CD8-positive, alpha-beta memory T cell (primary cell): ENCODE measurements at regions not wholly inside any gene's neighbourhood (a gene's known extent, or its start where the extent isn't known, plus 50 kb on each side); places are given as distances from the start of the nearest gene placed in this dataset.

Source experiments
- CTCF ChIA-PET: fragments of 350-600 bp; sonication (Branson Sonifier 250); formaldehyde crosslinking; loops from one replicate; lab custom pipeline; 2021; ENCODE audit warnings: antibody characterized with exemption; lab: Charles Lee
- POLR2A ChIA-PET: fragments of 350-600 bp; sonication (Branson Sonifier 250); formaldehyde crosslinking; loops from one replicate; lab custom pipeline; 2021; ENCODE audit warnings: antibody characterized with exemption; lab: Charles Lee
- DNase-seq, 5 donors: peaks; one replicate each; pipeline versions ENCODE4 v3.0.0 to v3.0.0-alpha.2; 2020 to 2022; ENCODE audit warnings: mixed read lengths in 1 of 5
- H3K27ac ChIP-seq: one replicate; pipeline ENCODE4 v1.7.0; 2013; ENCODE audit warnings: low read depth, mild to moderate bottlenecking, low read length, moderate library complexity
- H3K27me3 ChIP-seq: 2 replicates; pipeline ENCODE4 v1.7.0; 2013; ENCODE audit warnings: low read length, mild to moderate bottlenecking; ENCODE audit not compliant: insufficient read depth, poor library complexity, severe bottlenecking
- H3K36me3 ChIP-seq: 2 replicates; pipeline ENCODE4 v1.7.0; 2013; ENCODE audit warnings: mild to moderate bottlenecking, low read length, moderate library complexity; ENCODE audit not compliant: insufficient read depth
- H3K4me1 ChIP-seq: 2 replicates; pipeline ENCODE4 v1.7.0; 2013; ENCODE audit warnings: mild to moderate bottlenecking, low read length, moderate library complexity; ENCODE audit not compliant: insufficient read depth
- H3K4me3 ChIP-seq: 2 replicates; pipeline ENCODE4 v1.7.0; 2013; ENCODE audit warnings: mild to moderate bottlenecking, low read length
- H3K9me3 ChIP-seq: 2 replicates; pipeline ENCODE4 v1.7.0; 2013; ENCODE audit warnings: mild to moderate bottlenecking, low read length
- H3K27ac Mint-ChIP-seq, 8 donors: one replicate each; pipeline ENCODE4 v1.8.0; 2020 to 2021; ENCODE audit warnings: mixed read lengths in 8 of 8, mild to moderate bottlenecking in 6 of 8, inconsistent platforms in 3 of 8, moderate library complexity in 3 of 8
- H3K27me3 Mint-ChIP-seq, 2 donors: one replicate each; pipeline ENCODE4 v1.8.0; 2020 to 2021; ENCODE audit warnings: mixed read lengths in 2 of 2, mild to moderate bottlenecking in 1 of 2, moderate library complexity in 1 of 2
- H3K36me3 Mint-ChIP-seq, 3 donors: one replicate each; pipeline ENCODE4 v1.8.0; 2020 to 2021; ENCODE audit warnings: mixed read lengths in 3 of 3, inconsistent platforms in 1 of 3, mild to moderate bottlenecking in 1 of 3
- H3K4me1 Mint-ChIP-seq, 3 donors: one replicate each; pipeline ENCODE4 v1.8.0; 2020 to 2021; ENCODE audit warnings: mixed read lengths in 3 of 3, inconsistent platforms in 1 of 3, mild to moderate bottlenecking in 1 of 3
- H3K4me3 Mint-ChIP-seq, 7 donors: one replicate each; pipeline ENCODE4 v1.8.0; 2020 to 2021; ENCODE audit warnings: mixed read lengths in 7 of 7, mild to moderate bottlenecking in 6 of 7, moderate library complexity in 4 of 7, inconsistent platforms in 2 of 7
- H3K9me3 Mint-ChIP-seq, 5 donors: one replicate each; pipeline ENCODE4 v1.8.0; 2020 to 2022; ENCODE audit warnings: mixed read lengths in 5 of 5, mild to moderate bottlenecking in 3 of 5, moderate library complexity in 2 of 5, inconsistent platforms in 1 of 5

GRCh38 chr1:83617883-83618282, 381.0 kb downstream of the TTLL7 start:
- Histone ChIP-seq H3K4me3 (no peak overlapping the region), H3K27me3 (no peaks in the 10 kb centered on the region), H3K4me1 (no peaks in the 10 kb centered on the region), H3K27ac (no peak overlapping the region), H3K9me3 (no peaks in the 10 kb centered on the region), H3K36me3 (no peaks in the 10 kb centered on the region)
- H3K4me1 Mint-ChIP-seq, result no peaks in the 10 kb centered on the region
- no peaks in the 10 kb centered on the region for H3K27me3 Mint-ChIP-seq
- DNase-seq, result no peak
- H3K9me3 Mint-ChIP-seq, result peaks cover 0 to 6% (median 0%) of the 10 kb centered on the region in 5 donors
- no peak overlapping the region for H3K4me3 Mint-ChIP-seq
- ChIA-PET CTCF (no interaction called here), POLR2A (no interaction called here)
- no peaks in the 10 kb centered on the region for H3K36me3 Mint-ChIP-seq
- H3K27ac Mint-ChIP-seq, result no peak overlapping the region

- Mint-ChIP-seq H3K27ac (no peak overlapping the region), H3K27me3 (no peaks in the 10 kb centered on the region), H3K36me3 (no peaks in the 10 kb centered on the region), H3K4me1 (no peaks in the 10 kb centered on the region), H3K4me3 (no peak overlapping the region), H3K9me3 (peaks cover 0 to 5% (median 3%) of the 10 kb centered on the region in 5 donors)
- ChIA-PET CTCF (interaction anchor here (0.8 kb wide), 1 partner anchor 16 kb away, joined by 3 read pairs; no protein-coding TSS in a partner anchor), POLR2A (no interaction called here)
- Histone ChIP-seq H3K4me1 (no peaks in the 10 kb centered on the region), H3K4me3 (no peak overlapping the region), H3K27me3 (no peaks in the 10 kb centered on the region), H3K9me3 (no peaks in the 10 kb centered on the region), H3K27ac (no peak overlapping the region), H3K36me3 (no peaks in the 10 kb centered on the region)
- DNase-seq, result no peak
Measured at GRCh38 chr1:83615370-83615769, 383.6 kb downstream of the TTLL7 start.

- CTCF ChIA-PET, result no interaction called here
- Histone ChIP-seq H3K4me3 (no peak overlapping the region), H3K27me3 (no peaks in the 10 kb centered on the region), H3K27ac (no peak overlapping the region), H3K4me1 (no peaks in the 10 kb centered on the region), H3K9me3 (no peaks in the 10 kb centered on the region), H3K36me3 (no peaks in the 10 kb centered on the region)
- Mint-ChIP-seq H3K27ac (no peak overlapping the region), H3K4me3 (no peak overlapping the region), H3K9me3 (peaks cover 0 to 9% (median 4%) of the 10 kb centered on the region in 5 donors), H3K4me1 (no peaks in the 10 kb centered on the region), H3K27me3 (no peaks in the 10 kb centered on the region), H3K36me3 (peaks cover 0 to 2% (median 0%) of the 10 kb centered on the region in 3 donors)
- POLR2A ChIA-PET, result no interaction called here
- no peak for DNase-seq
Measured at GRCh38 chr1:83606416-83606955, 392.4 kb downstream of the TTLL7 start.

- H3K4me1 ChIP-seq, result no peaks in the 10 kb centered on the region
- no peaks in the 10 kb centered on the region for H3K36me3 ChIP-seq
- H3K9me3 Mint-ChIP-seq, result peaks cover 14 to 31% (median 20%) of the 10 kb centered on the region in 5 donors
- ChIA-PET POLR2A (no interaction called here), CTCF (no interaction called here)
- H3K36me3 Mint-ChIP-seq, result no peaks in the 10 kb centered on the region
- H3K4me1 Mint-ChIP-seq, result peaks cover 0 to 14% (median 2%) of the 10 kb centered on the region in 3 donors
- H3K27ac ChIP-seq, result no peak overlapping the region
- no peaks in the 10 kb centered on the region for H3K27me3 ChIP-seq
- H3K27ac Mint-ChIP-seq, result no peak overlapping the region
- H3K4me3 ChIP-seq, result no peak overlapping the region
- DNase-seq, result no peak
- no peaks in the 10 kb centered on the region for H3K9me3 ChIP-seq
- H3K4me3 Mint-ChIP-seq, result no peak overlapping the region
- H3K27me3 Mint-ChIP-seq, result no peaks in the 10 kb centered on the region
Measured at GRCh38 chr1:83596331-83596730, 402.6 kb downstream of the TTLL7 start.

GRCh38 chr1:83593073-83593472, 405.9 kb downstream of the TTLL7 start:
- Histone ChIP-seq H3K27ac (no peak overlapping the region), H3K36me3 (no peaks in the 10 kb centered on the region), H3K4me1 (no peaks in the 10 kb centered on the region), H3K9me3 (no peaks in the 10 kb centered on the region), H3K27me3 (no peaks in the 10 kb centered on the region), H3K4me3 (no peak overlapping the region)
- Mint-ChIP-seq H3K27ac (no peak overlapping the region), H3K4me1 (peaks cover 0 to 14% (median 2%) of the 10 kb centered on the region in 3 donors), H3K36me3 (no peaks in the 10 kb centered on the region), H3K9me3 (peaks cover 2 to 32% (median 8%) of the 10 kb centered on the region in 5 donors), H3K27me3 (no peaks in the 10 kb centered on the region), H3K4me3 (no peak overlapping the region)
- ChIA-PET POLR2A (no interaction called here), CTCF (no interaction called here)
- DNase-seq, result no peak

GRCh38 chr1:83588140-83588539, 410.8 kb downstream of the TTLL7 start:
- Mint-ChIP-seq H3K27me3 (no peaks in the 10 kb centered on the region), H3K4me3 (no peak overlapping the region), H3K27ac (no peak overlapping the region), H3K36me3 (no peaks in the 10 kb centered on the region), H3K9me3 (peaks cover 6 to 33% (median 7%) of the 10 kb centered on the region in 5 donors), H3K4me1 (peaks cover 0 to 14% (median 2%) of the 10 kb centered on the region in 3 donors)
- H3K4me1 ChIP-seq, result no peaks in the 10 kb centered on the region
- ChIA-PET POLR2A (no interaction called here), CTCF (no interaction called here)
- no peak for DNase-seq
- no peaks in the 10 kb centered on the region for H3K9me3 ChIP-seq
- H3K4me3 ChIP-seq, result no peak overlapping the region
- H3K36me3 ChIP-seq, result no peaks in the 10 kb centered on the region
- H3K27ac ChIP-seq, result no peak overlapping the region
- no peaks in the 10 kb centered on the region for H3K27me3 ChIP-seq

GRCh38 chr1:83583351-83584014, 415.4 kb downstream of the TTLL7 start:
- POLR2A ChIA-PET, result no interaction called here
- Mint-ChIP-seq H3K27me3 (no peaks in the 10 kb centered on the region), H3K36me3 (no peaks in the 10 kb centered on the region), H3K4me3 (no peak overlapping the region), H3K4me1 (no peaks in the 10 kb centered on the region), H3K9me3 (peaks cover 0 to 10% (median 8%) of the 10 kb centered on the region in 5 donors), H3K27ac (no peak overlapping the region)
- Histone ChIP-seq H3K27ac (no peak overlapping the region), H3K4me1 (no peaks in the 10 kb centered on the region), H3K9me3 (no peaks in the 10 kb centered on the region), H3K4me3 (no peak overlapping the region), H3K36me3 (no peaks in the 10 kb centered on the region), H3K27me3 (no peaks in the 10 kb centered on the region)
- no peak for DNase-seq
- CTCF ChIA-PET, result no interaction called here

GRCh38 chr1:83581747-83582146, 417.2 kb downstream of the TTLL7 start:
- no peak for DNase-seq
- no peak overlapping the region for H3K27ac Mint-ChIP-seq
- H3K27me3 ChIP-seq, result no peaks in the 10 kb centered on the region
- H3K4me3 ChIP-seq, result no peak overlapping the region
- no peaks in the 10 kb centered on the region for H3K36me3 Mint-ChIP-seq
- no peaks in the 10 kb centered on the region for H3K36me3 ChIP-seq
- ChIA-PET CTCF (no interaction called here), POLR2A (no interaction called here)
- H3K9me3 ChIP-seq, result no peaks in the 10 kb centered on the region
- no peak overlapping the region for H3K4me3 Mint-ChIP-seq
- no peaks in the 10 kb centered on the region for H3K4me1 ChIP-seq
- H3K9me3 Mint-ChIP-seq, result peaks cover 3 to 8% (median 5%) of the 10 kb centered on the region in 5 donors
- H3K4me1 Mint-ChIP-seq, result no peaks in the 10 kb centered on the region
- no peak overlapping the region for H3K27ac ChIP-seq
- H3K27me3 Mint-ChIP-seq, result no peaks in the 10 kb centered on the region
